Activated T-cell treated with anti-CD3 and anti-CD28 coated beads for 48 hours (primary cell): ENCODE measurements at regions not wholly inside any gene's neighbourhood (a gene's known extent, or its start where the extent isn't known, plus 50 kb on each side); places are given as distances from the start of the nearest gene placed in this dataset.
"Not testable (repeated sequence)": the region's sequence is repeated elsewhere in the genome, so short reads cannot be mapped to it uniquely, and the experiment has no call there.

Experiments
- DNase-seq: peaks from one replicate; pipeline ENCODE4 v3.0.0-alpha.2; 2020; ENCODE audit warnings: low read depth

DNA sequence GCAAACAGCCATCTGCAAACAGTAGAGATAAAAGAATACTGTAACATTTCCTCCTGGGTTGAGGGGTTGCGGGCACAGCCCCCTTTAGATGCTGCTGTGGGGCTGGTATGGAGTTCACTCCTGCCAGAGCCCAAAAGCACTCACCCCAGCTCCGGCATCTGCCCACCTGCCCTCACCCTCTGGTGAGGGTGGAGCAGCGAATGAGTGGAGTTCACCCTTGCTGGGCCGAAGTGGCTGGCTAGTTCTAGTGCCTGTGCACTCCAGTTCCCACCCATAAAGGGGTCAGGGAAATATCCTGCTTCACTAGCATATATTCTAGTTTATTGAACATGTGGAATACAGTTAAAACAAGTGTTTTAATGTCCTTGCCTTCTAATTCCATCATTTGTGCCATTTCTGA, 209.7 kb upstream of the SGO1 start:
- no peak for DNase-seq

DNA sequence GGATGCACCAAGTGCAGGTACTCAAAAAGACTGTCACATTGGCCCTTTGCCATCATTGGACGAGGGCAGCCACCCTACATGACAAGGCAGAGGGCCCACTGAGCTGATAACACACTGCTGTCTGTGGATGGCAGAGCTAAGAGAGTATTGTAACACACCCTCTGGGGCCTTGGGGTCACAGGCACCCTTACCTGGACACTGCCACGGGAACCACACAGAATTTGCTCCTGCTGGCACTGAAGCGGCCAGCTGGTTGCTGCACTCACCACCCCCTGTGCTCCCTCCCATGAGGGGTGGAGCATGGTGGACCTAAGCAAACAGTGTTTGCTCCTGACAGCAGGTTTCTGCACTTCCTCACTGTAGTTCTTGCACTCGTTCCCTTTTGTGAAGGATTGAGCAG, 208.2 kb upstream of the SGO1 start:
- no peak for DNase-seq

DNA sequence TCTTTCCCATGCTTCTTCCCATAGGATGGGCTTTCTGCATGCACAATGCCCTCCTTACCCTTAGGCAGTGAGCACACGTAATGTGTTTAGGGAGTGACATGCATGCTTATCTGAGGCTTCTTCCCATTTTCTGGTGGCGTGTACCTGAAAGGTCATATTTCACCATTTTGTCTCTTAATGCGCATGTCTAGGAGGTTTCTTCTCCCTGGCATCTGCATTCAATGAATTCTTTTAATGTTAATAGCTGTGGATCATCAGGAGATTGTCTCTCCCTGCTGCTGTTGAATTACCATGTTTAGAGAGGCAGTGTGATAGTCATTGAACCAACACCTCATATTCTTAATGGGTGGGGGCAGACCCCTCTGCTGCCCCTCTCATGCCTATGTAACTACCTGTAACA, 205.6 kb upstream of the SGO1 start:
- no peak for DNase-seq

DNA sequence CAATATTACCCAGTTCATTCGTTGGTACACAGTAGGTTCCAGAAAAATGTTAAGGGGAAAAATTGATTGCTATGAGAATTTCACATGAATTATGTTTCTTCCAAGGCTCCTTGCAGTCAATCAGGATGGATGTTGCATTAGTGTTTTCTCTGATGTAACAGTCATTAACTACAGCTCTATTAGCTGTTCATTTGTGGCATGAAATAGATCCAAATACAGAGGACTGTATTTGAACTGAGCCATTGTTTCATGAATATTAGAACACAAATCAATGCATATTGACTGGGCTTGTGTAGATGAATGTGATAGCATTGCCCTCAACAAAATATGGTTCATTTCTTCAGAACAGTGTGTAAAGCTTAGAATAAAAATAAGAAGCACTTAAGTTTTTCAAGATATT, 203.0 kb upstream of the SGO1 start:
- no peak for DNase-seq

DNA sequence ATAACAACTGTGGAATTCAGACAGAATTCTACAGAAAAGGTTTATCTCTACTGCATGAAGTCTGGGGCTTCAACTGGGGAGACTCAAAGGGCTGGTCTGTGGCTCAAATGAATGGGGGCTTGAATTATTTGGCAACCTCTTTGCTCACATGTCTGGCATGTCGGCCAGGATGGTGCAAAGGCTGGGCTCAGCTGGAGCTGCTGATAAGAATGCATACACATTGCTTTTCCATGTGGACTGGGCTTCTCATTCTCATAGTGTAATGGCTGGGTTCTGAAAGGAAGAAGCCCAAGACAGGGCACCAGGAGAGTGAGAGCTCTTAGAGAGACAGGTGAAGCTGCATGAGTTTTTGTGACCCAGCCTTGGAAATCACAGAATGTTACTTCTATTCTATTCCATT, 194.3 kb upstream of the SGO1 start:
- DNase-seq, result no peak

DNA sequence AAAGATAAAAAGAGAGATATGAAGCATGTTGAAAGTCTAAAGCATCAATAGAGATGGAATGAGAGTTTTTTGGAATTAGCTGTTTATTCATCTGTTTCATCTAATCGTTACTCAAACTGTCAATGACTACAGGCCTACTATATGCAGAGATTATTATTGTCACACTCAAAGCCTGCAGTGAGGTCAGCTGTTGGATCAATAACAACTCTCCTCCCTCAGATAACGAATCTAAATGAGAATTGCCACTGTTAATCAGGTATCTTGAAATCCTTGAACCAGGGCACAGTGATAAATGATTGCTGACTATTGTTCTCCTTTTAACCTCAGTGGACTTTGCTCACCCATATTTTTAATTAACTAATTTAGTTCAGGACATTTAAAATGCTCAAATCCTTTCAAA, 192.3 kb upstream of the SGO1 start:
- DNase-seq, result no peak

DNA sequence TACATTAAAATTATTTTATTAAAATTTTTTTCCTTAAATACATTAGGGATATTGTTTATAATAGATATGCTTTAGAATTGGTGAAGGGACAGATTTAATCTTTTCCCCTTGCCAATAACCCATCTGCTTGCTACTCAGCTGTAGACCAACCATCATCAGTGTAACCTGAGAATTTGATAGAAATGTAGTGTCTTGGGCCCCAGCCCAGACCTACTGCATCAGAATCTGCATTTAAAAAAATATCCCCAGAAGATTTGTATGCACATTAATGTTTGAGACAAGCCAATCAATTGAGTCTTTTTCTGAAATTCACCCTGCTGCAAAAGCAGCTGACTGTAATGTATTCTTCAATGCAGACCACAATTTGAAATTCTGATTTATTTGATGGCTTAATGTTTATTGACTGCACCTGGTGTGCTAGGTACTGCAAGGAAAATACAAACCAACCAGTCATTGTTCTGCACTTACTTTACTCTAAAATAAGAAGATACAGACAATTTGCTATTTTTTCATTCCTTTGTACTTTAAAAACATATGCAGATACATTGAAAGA, 190.7 kb upstream of the SGO1 start:
- no peak for DNase-seq

DNA sequence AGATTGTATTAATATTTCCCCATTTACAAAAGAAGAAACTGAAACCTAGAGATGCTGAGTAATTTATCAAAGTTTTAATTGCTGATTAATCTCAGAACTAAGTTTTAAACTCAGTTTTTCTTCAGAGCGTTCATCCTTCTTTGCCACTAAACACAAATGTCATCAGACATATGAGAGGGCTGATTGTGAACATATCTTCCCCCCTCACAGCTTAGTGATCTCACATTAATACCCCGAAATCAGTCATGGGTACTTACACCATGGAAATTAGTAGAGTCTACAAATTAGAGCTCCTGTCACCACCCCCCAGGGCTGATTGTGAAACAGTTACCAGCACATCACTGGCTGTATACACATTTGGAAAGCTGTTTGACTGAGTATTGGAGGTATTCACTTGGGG, 189.3 kb upstream of the SGO1 start:
- DNase-seq, result no peak

DNA sequence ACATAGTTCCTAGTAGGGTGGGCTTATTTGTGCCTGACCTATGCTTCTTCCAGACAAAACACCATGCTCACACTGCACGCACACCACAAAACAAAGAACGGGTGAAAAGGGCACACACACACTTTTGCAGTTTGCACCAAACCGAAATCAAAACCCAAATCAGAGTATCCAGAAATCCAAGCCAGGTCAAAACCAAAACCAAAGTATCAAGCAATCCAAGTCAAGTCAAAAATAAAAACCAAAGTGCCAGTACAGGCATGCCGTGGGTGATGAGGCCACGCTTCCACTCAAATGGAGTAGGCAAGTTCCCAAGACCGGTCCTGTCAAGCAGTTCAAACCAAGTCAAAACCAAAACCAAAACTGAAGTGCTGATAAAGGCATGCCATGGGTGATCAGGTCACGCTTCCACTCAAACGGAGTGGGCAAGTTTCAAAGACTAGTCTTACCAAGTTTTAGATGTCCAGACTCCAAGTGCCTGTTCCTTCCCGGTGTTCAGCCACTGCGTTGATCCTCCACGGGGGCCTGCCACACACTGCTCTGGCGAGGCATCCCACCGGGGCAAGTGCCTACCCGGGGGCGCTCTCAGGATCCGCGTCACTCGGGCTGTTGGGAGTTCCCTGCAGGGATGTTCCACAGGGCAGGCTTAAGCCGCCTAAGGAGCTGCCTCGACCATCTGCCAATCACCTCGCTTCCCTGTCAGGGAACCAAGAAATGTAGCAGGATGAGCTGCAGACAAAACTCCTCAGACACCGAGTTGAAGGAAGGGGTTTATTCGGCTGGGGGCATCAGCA, 184.5 kb upstream of the SGO1 start:
- DNase-seq, result not testable (repeated sequence)

DNA sequence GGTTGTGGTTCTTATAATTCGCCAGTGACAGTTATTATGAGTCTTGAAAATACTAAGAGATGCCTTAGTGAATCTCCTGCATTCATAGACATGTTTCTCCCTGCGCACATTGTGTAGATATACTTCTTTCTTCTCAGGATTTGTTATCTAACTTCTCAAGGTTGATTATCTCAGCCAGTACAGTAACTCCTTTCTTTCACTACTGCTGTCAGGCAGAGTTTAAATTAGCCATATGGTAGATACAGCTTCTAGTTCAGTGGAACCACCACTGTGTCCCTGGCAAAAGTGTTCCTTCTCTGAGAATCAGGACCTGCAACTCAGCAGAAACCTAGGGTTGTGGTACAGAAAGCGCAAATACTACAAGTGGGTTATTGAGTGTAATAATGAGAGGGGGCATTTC, 175.0 kb upstream of the SGO1 start:
- DNase-seq, result no peak

DNA sequence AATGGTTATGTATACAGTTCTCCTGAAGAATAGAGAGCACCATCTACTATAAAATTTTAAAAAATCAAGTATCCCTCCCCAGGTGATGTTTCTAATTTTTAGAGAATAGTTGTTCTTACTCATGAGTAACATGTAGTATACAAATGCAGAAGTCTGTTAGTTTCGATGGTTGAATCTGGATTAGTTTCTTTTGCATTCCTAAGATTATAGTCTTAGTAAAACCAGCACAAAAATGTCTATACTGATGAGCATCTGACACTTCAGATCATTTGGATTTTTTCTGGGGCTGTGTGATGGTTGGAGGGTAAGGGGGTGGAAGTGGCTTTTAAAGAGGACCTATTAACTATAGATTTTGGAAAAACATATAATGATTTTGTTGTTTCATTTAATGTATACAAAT, 167.3 kb upstream of the SGO1 start:
- DNase-seq, result no peak

DNA sequence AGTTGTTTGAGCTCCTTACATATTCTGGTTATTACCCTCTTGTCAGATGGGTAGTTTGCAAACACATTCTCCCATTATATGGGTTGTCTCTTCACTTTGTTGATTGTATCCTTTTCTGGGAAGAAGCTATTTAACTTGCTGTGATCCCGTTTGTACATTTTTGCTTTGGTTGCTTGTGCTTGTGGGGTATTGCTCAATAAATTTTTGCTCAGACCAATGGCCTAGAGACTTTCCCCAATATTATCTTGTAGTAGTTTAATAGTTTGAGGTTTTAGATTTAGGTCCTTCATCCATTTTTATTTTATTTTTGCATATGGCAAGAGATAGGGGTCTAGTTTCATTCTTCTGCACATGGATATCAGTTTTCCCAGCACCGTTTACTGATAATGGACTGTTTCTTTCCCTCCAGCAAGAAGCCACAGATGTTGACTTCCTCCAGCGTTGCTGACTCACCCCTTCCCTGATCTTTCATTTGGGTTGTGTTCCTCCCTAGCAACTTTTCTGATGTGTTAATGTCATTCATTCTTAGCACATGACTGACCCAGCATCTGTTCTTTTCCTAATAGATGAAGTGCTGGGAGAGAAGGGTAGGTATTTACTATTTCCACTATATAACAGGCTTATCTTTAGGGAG, 166.7 kb upstream of the SGO1 start:
- no peak for DNase-seq

DNA sequence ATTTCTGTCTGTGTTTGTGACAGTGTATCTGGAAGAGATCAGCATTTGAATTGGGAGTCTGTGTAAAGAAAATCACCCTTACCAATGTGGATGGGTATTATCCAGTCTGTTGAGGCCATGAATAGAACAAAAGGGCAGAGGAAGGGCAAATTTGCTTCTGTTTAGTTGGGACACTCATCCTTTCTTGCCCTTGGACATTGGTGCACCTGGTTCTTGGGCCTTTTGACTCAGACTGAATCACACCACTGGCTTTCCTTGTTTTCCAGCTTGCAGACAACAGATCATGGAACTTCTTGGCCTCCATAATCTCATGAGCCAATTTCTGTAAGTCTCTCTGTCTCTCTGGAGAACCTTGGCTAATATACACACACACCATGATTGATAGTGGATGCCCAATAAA, 164.4 kb upstream of the SGO1 start:
- no peak for DNase-seq

DNA sequence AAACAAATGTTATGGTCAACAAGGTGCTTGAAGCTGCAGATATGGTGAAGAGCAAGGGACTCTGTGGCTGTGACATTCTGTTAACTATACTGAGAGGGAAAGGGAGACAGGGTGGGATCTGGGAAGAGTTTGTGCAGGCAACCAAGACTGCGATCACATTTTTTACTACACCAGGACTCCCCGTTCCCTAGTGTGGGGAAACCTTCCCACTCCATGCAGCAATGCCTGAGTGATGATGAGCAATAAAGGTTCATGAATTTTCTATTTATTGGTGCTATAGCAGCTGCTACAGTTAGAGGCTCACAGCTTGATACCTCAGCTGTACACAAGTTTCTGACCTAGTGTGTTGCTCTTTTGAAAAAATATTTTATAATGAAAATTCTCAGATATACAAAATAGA, 160.9 kb upstream of the SGO1 start:
- DNase-seq, result no peak

DNA sequence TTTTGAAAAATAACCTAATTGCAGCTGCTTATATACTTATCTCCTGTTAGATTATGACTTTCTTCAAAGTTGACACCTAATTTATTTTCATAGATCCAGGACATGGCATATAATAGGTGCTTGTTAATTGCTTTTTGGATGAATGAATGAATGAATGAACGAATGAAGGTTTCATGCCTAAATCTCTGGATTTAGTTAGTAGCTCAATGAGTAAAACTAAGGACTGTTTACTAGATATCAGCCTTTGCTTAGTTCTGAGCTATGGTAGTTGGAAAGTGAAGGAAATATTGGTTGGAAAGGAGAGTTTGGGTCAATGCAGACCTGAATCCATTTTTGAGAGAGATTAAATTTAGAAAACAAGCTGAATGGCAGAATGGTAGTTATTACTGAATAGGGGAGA, 160.4 kb upstream of the SGO1 start:
- no peak for DNase-seq

DNA sequence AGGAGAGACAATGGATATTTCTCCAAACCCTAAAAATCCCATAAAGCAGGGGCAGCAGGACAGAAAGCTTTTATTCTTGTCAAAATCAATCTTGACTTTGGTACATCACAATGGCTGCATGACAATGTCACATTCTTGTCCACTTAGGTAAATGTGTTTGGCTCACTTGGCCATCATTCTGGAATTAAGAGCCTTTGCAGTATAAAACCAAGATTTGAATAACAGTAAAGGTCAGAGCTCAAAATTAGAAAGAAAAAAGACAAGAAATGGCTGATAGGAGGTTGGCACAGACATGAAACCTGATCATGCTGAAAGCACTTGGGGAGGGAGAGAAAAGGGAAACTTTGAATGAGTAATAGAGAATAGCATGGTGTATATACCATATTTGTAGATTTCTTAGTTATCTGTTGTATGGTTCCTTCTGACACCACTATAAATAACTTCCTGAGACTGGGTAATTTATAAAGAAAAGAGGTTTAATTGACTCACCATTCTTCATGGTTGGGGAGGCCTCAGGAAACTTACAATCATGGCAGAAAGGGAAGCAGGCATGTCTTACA, 158.5 kb upstream of the SGO1 start:
- no peak for DNase-seq

DNA sequence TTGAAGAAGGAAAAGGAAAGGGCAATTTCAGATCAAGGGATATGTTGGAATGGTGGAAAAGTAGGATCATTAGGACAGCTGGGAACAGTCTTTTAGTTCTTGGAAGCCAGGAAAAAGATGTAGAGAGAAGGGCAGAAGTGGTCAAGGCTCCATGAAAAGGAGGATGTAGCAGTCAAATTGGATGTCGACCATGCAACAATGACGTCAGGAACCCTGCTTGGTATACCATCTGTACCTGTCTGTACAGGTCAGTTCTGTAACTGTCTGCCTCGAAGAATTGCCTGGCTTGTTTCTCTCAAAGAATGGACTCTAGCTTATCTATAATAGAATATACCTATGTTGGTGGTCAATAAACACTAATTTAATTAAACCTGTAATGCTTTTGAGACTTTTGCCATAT, 157.8 kb upstream of the SGO1 start:
- DNase-seq, result no peak

DNA sequence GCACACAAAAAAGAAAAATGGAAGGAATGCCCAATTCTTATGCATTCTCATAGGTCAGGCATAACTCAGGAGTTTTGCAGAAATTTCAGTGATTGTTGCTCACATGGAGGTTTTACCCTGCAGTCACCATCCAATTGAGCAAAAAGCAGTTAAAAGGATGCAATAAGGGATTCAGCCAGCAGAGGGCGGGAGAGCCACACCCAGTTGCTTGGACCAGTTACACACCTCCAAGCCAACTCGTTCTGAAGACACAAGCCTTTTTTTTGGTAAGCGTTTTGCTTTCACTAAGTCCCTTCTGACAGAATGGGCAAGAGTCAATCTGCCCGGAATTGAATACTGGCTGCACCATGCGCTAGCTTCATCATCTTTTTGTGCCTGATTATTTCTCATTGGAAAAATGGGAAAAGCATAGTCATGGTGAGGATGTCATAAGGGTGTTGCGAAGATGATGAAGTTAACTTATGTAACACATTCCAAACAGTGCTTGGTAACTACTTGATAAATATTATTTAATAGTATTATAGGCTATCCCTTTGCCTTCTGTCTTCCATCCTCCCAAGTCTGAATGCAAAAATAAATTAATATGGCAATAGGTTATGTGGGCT, 154.4 kb upstream of the SGO1 start:
- DNase-seq, result peak; percentile 48

DNA sequence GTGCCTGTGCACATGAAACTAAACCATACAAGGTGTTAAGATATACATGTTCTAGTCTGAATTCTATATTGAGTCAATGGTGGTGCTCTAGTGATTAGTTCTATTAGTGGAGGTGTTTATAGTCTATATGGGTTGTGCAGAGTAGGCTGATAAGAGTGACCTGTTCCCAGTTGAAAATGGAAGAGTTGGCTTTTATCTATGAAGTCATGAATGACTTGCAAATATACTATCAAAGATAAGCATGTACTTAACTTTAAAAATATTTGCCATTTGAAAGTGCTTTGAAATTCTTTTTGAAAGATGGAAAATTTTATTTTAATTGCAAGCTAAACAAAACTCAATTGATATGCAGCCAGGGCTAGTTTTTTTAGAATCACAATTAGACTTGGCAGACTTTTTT, 150.6 kb upstream of the SGO1 start:
- no peak for DNase-seq

DNA sequence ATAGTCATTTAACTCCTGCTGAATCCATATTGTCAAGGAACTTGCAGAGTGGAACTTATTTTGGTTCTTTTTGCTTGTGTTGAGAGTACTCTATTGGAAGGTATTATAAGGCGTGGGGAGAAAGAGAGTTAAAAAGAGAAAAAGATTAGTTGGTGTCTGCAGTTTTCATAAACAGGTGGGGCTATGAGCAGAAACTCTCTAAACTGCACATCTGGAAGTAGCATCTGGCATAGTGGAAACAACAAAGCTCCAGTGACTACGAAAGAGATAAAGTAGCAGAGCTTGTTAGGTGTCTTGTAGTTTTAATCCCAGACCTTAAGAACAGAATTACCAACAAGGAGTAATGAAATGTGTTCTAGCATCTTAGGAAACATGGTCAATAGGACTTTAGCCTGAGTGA, 148.8 kb upstream of the SGO1 start:
- no peak for DNase-seq

DNA sequence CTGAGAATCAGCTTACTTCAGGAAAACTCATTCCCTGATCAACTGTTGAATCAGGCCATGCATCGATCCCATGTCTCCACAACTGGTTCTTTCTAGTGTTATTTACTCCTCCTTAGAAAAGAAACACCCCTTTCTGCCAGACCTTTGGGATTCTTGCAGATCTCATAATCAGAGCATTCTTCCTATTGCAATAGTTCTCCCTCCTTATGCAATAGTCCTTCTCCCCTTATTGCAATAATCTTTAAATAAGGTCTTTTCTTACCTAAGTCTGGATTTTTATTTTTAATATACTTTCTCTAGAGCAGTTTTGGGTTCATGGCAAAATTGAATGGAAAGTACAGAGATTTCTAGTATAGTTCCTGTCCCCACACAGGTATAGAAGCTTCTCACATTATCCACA, 141.9 kb upstream of the SGO1 start:
- DNase-seq, result no peak

DNA sequence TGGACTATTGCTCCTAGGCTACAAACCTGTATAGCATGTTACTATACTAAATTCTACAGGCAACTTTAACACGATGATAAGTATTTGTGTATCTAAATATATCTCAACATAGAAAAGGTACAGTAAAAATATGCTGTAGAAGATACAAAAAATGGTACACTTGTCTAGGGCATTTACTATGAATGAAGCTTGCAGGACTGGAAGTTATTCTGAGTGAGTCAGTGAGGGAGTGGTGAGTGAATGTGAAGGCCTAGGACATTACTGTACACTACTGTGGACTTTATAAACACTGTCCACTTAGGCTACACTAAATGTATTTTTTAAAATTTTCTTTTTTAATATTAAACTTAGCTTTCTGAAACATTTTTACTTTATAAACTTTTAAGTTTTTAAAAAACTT, 140.5 kb upstream of the SGO1 start:
- no peak for DNase-seq

DNA sequence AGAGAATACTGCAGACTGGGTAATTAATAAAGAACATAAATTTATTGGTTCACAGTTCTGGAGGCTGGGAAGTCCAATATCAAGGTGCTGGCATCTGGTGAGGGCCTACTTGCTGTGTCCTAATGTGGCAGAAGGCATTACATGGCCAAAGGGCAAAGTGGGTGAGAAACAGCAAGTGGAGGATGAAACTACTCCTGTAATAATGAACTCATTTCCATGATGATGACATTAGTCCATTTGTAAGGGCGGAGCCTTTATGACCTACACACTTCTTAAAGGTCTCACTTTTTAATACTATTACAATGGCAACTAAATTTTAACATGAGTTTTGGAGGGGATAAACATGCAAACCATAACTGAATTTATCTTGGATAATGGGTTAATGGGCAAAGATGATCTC, 139.6 kb upstream of the SGO1 start:
- no peak for DNase-seq
